ENCODE measurements at regions not wholly inside any gene's neighbourhood (a gene's known extent, or its start where the extent isn't known, plus 50 kb on each side); places are given as distances from the start of the nearest gene placed in this dataset.

- no peaks in the 10 kb centered on the region for H3K27me3 Mint-ChIP-seq
- H3K9me3 Mint-ChIP-seq = peaks cover 23% of the 10 kb centered on the region
- peak overlapping the region; percentile 94 for H3K27ac Mint-ChIP-seq
- intact Hi-C loops (cut with micrococcal nuclease) = no loop called here
- H3K4me1 Mint-ChIP-seq (ENCODE audit: low read depth) = peaks cover 52% of the 10 kb centered on the region
- H3K36me3 Mint-ChIP-seq (ENCODE audit: low read depth) = no peaks in the 10 kb centered on the region
- H3K4me3 Mint-ChIP-seq = no peak overlapping the region
Observed at GRCh38 chr5:40406741-40407211, 272.9 kb upstream of the PTGER4 start.

- Mint-ChIP-seq H3K4me3 (no peak overlapping the region), H3K27me3 (no peaks in the 10 kb centered on the region), H3K36me3 (ENCODE audit: low read depth) (no peaks in the 10 kb centered on the region), H3K4me1 (ENCODE audit: low read depth) (peaks cover 52% of the 10 kb centered on the region), H3K9me3 (peaks cover 17% of the 10 kb centered on the region), H3K27ac (peak overlapping the region; percentile 94)
- intact Hi-C loops (cut with micrococcal nuclease) = no loop called here
Observed at GRCh38 chr5:40405996-40406740, 273.5 kb upstream of the PTGER4 start.

DNA sequence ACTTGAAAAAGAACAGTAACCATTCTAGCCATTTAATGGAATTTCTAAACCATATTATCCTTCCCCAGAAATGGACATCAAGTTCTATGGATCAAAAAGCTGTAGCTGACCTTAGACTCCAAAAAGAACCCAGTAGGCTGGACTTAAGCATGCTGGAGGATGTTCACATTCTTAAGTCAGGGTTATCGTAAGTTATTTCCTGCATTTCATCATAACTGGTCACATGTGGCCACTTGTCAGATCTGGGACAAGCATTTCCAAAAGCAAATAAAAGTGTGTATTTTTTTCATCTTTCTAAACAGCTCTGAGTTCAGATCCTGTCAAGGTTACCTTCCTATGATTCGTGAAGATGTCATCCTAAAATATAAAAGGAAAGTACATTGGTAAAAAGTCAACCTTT is 274.5 kb upstream of the PTGER4 start:
- H3K4me3 Mint-ChIP-seq = no peak overlapping the region
- H3K27me3 Mint-ChIP-seq = no peaks in the 10 kb centered on the region
- intact Hi-C loops (cut with micrococcal nuclease) = no loop called here
- H3K36me3 Mint-ChIP-seq (ENCODE audit: low read depth) = no peaks in the 10 kb centered on the region
- peak overlapping the region; percentile 30 for H3K27ac Mint-ChIP-seq
- H3K4me1 Mint-ChIP-seq (ENCODE audit: low read depth) = peaks cover 45% of the 10 kb centered on the region
- peaks cover 14% of the 10 kb centered on the region for H3K9me3 Mint-ChIP-seq

GRCh38 chr5:40404613-40405012 is 275.1 kb upstream of the PTGER4 start:
- no peaks in the 10 kb centered on the region for H3K27me3 Mint-ChIP-seq
- H3K36me3 Mint-ChIP-seq (ENCODE audit: low read depth) = no peaks in the 10 kb centered on the region
- H3K4me3 Mint-ChIP-seq = no peak overlapping the region
- intact Hi-C loops (cut with micrococcal nuclease) = no loop called here
- H3K9me3 Mint-ChIP-seq = peaks cover 14% of the 10 kb centered on the region
- peaks cover 40% of the 10 kb centered on the region for H3K4me1 Mint-ChIP-seq (ENCODE audit: low read depth)
- peak overlapping the region; percentile 56 for H3K27ac Mint-ChIP-seq

DNA sequence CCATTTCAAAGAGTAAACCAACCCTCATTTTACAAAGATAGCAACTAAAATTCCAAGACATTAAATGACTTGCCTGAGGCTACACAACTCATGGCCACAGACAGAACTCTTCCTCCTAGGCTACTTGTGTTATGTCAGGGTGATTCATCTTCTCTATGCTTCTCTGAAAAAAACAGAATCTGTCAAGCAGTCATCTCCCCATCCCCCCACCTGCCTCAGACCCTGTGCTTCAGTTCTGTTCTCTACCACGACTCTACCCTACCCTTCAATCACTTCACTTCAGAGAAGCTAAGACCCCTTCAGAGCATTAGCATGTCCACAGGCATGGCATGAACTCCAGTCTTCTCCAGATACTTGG is 277.7 kb upstream of the PTGER4 start:
- H3K27ac Mint-ChIP-seq = peak overlapping the region; percentile 15
- no peaks in the 10 kb centered on the region for H3K27me3 Mint-ChIP-seq
- intact Hi-C loops (cut with micrococcal nuclease) = no loop called here
- no peak overlapping the region for H3K4me3 Mint-ChIP-seq
- no peaks in the 10 kb centered on the region for H3K36me3 Mint-ChIP-seq (ENCODE audit: low read depth)
- H3K4me1 Mint-ChIP-seq (ENCODE audit: low read depth) = peaks cover 34% of the 10 kb centered on the region
- H3K9me3 Mint-ChIP-seq = peaks cover 8% of the 10 kb centered on the region

DNA sequence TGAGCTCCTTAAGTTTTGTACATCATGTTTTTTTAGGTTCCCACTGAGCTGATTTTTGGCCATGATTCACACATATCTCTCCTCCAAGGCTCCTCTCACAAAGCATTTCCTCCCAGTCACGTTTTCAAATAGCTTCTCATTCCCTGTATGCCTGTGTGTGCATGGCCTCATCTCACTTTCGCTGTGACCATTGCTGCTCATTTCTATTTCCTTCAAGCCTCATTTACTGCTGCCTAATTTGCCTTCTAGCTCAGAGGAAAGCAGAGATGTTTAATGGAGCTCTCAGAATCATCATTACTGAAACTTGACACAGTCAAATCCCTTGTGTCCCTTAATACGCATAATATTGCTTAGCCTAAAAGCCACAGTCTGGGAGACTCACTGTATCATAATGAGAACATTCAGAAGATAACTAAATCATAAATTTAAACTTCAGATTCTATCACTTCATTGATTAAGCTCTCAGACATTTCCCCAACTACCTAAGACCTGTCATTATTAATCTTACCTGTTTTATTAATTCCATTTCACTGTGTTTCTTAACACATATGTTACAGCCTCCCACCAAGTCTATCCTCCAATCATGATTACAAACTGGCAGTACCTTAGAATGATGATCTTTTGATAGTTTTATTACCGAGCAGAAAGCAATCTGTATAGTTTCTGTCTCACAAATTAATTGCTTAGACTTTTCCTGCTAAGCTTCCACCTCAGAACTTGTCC is 278.3 kb upstream of the PTGER4 start:
- intact Hi-C loops (cut with micrococcal nuclease) = no loop called here
- peak overlapping the region; percentile 15 for H3K27ac Mint-ChIP-seq

DNA sequence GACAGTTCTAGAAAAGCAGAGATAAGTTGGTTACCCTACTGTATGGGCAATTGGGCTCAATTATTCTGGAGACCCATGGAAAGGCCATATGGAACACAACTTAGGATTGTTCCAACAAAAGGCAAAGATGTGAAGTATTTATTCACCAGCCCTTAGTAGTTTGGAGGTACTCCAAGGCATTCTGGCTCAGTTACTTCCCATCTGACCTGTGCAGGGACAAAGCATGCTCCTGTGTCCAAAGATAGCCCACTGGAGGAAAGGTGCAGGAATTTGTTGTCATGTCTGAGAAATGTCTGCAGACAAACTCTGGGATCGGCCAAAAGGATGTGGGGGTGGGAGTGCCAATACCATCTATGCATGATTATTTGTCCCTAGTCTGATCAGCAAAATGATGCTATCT is 279.5 kb upstream of the PTGER4 start:
- H3K9me3 Mint-ChIP-seq = no peaks in the 10 kb centered on the region

More for the DNA sequence above, 278.3 kb upstream of the PTGER4 start:
- H3K36me3 Mint-ChIP-seq (ENCODE audit: low read depth) = no peaks in the 10 kb centered on the region
- no peaks in the 10 kb centered on the region for H3K27me3 Mint-ChIP-seq
- H3K9me3 Mint-ChIP-seq = peaks cover 2% of the 10 kb centered on the region
- H3K4me3 Mint-ChIP-seq = no peak overlapping the region
- peaks cover 29% of the 10 kb centered on the region for H3K4me1 Mint-ChIP-seq (ENCODE audit: low read depth)

GRCh38 chr5:40399349-40399748 is 280.4 kb upstream of the PTGER4 start:
- Mint-ChIP-seq H3K4me3 (no peak overlapping the region), H3K4me1 (ENCODE audit: low read depth) (peaks cover 23% of the 10 kb centered on the region), H3K27ac (no peak overlapping the region), H3K9me3 (no peaks in the 10 kb centered on the region), H3K27me3 (no peaks in the 10 kb centered on the region), H3K36me3 (ENCODE audit: low read depth) (no peaks in the 10 kb centered on the region)
- intact Hi-C loops (cut with micrococcal nuclease) = no loop called here

More for the DNA sequence above, 279.5 kb upstream of the PTGER4 start:
- Mint-ChIP-seq H3K36me3 (ENCODE audit: low read depth) (no peaks in the 10 kb centered on the region), H3K27me3 (no peaks in the 10 kb centered on the region), H3K4me1 (ENCODE audit: low read depth) (peaks cover 26% of the 10 kb centered on the region), H3K4me3 (no peak overlapping the region), H3K27ac (no peak overlapping the region)
- intact Hi-C loops (cut with micrococcal nuclease) = no loop called here

DNA sequence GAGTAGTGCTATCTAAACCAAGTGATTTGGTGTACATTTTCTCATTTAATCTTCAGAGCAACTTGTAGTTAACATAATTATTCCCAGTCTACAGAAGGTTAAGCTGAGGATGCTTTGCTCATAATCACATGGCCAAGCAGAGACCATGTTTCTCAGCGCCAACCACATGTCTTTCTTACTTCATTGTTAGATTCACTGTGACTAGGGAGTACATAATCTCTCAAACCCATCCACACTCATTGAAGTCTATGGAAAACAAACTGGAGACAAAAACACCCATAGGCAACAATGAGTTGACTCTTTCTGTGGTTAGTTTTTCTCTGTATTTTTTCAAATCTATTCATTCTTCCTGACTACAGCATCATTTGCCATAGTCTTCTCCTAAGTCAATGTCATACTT is 281.7 kb upstream of the PTGER4 start:
- no peaks in the 10 kb centered on the region for H3K36me3 Mint-ChIP-seq (ENCODE audit: low read depth)
- peaks cover 14% of the 10 kb centered on the region for H3K4me1 Mint-ChIP-seq (ENCODE audit: low read depth)
- no peaks in the 10 kb centered on the region for H3K9me3 Mint-ChIP-seq
- H3K27me3 Mint-ChIP-seq = no peaks in the 10 kb centered on the region
- no peak overlapping the region for H3K4me3 Mint-ChIP-seq
- intact Hi-C loops (cut with micrococcal nuclease) = no loop called here
- no peak overlapping the region for H3K27ac Mint-ChIP-seq

DNA sequence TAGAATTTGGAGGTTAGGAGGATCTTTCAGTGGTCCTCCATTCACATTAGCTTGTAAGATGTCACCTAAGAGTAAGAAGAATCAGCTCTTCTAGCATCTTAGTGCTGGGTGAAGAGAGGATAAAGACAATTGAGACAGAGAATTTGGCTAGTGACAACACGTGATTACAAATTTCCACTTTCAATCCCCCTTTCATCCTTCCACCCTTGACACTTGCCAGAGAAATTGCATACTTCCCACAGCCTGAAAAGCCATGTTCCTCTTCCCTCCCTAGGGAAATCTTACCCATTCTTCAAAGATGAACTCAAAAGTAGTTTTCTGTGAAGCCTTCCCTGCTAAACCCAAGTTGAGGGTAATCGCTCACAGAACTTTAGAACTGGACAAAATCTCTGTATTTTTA is 282.6 kb upstream of the PTGER4 start:
- no peaks in the 10 kb centered on the region for H3K9me3 Mint-ChIP-seq
- H3K27ac Mint-ChIP-seq = no peak overlapping the region
- no peak overlapping the region for H3K4me3 Mint-ChIP-seq
- H3K27me3 Mint-ChIP-seq = no peaks in the 10 kb centered on the region
- no peaks in the 10 kb centered on the region for H3K36me3 Mint-ChIP-seq (ENCODE audit: low read depth)
- H3K4me1 Mint-ChIP-seq (ENCODE audit: low read depth) = peaks cover 11% of the 10 kb centered on the region
- intact Hi-C loops (cut with micrococcal nuclease) = no loop called here

DNA sequence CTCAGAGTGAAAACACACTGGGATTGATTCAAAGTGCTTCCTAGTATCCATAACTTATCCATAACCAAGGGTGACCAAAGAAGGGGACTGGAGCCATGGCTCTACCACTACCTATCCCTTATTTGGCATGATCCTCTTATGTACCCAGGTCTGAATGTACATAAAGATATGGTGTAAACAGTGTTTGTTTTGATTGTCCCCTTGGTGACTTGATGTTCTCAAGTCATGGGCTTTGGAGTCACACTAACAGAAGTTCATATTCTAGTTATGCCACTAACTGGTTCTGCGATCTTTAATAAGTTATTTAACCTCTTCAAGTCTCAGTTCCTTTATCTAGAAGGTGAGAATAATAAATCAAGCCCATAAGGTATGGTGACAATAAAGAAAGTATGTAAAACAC is 283.4 kb upstream of the PTGER4 start:
- no peaks in the 10 kb centered on the region for H3K9me3 Mint-ChIP-seq
- peaks cover 11% of the 10 kb centered on the region for H3K4me1 Mint-ChIP-seq (ENCODE audit: low read depth)
- no peaks in the 10 kb centered on the region for H3K27me3 Mint-ChIP-seq
- H3K36me3 Mint-ChIP-seq (ENCODE audit: low read depth) = no peaks in the 10 kb centered on the region
- no peak overlapping the region for H3K27ac Mint-ChIP-seq
- intact Hi-C loops (cut with micrococcal nuclease) = no loop called here
- no peak overlapping the region for H3K4me3 Mint-ChIP-seq

DNA sequence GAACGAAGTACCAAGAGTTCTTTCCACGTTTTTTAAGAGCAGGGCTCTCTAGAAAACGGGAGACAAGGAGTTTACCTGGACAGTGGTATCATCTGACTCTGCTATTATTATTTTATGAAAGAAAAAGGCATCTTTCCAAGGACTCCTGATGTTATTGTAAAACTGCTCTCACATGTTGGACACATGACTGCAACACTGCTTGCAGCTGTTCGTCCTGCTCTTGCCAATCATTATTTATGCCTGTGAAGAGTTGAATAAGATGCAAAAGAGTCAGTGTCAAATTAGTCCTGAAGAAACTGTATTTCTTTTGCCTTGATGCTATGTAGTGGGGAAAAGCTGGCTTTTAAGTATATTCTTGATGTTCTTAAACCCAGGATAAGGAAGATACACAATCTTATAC is 284.5 kb upstream of the PTGER4 start:
- no peaks in the 10 kb centered on the region for H3K36me3 Mint-ChIP-seq (ENCODE audit: low read depth)
- H3K9me3 Mint-ChIP-seq = no peaks in the 10 kb centered on the region
- H3K27ac Mint-ChIP-seq = no peak overlapping the region
- H3K4me1 Mint-ChIP-seq (ENCODE audit: low read depth) = peaks cover 10% of the 10 kb centered on the region
- H3K27me3 Mint-ChIP-seq = no peaks in the 10 kb centered on the region
- intact Hi-C loops (cut with micrococcal nuclease) = no loop called here
- no peak overlapping the region for H3K4me3 Mint-ChIP-seq

- H3K27me3 Mint-ChIP-seq = no peaks in the 10 kb centered on the region
- H3K27ac Mint-ChIP-seq = no peak overlapping the region
- H3K4me1 Mint-ChIP-seq (ENCODE audit: low read depth) = peaks cover 14% of the 10 kb centered on the region
- H3K36me3 Mint-ChIP-seq (ENCODE audit: low read depth) = no peaks in the 10 kb centered on the region
- no peaks in the 10 kb centered on the region for H3K9me3 Mint-ChIP-seq
- intact Hi-C loops (cut with micrococcal nuclease) = no loop called here
- no peak overlapping the region for H3K4me3 Mint-ChIP-seq
Observed at GRCh38 chr5:40394698-40395097, 285.0 kb upstream of the PTGER4 start.

DNA sequence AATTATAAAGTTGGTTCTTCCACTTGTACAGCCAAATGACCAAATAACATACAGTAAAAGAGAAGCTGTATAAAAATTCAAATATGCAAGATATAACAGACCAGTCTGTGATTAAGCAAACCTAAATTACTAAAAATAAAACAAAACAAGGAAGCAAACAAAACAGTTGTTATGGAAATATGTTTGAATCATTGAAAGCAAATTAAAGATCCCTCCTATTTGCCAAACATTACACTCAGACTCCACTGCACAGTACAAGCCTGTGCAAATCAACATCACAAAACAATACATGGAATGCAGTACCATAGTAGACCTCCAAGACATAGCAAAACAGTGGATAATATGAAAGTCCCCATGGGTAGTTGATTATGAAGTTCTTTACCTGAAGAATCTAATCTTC is 288.1 kb upstream of the PTGER4 start:
- Mint-ChIP-seq H3K27me3 (no peaks in the 10 kb centered on the region), H3K27ac (no peak overlapping the region), H3K4me3 (no peak overlapping the region), H3K36me3 (ENCODE audit: low read depth) (no peaks in the 10 kb centered on the region), H3K9me3 (no peaks in the 10 kb centered on the region), H3K4me1 (ENCODE audit: low read depth) (peaks cover 28% of the 10 kb centered on the region)
- intact Hi-C loops (cut with micrococcal nuclease) = no loop called here
